Common myeloid progenitor, CD34-positive (primary cell): ENCODE measurements at regions not wholly inside any gene's neighbourhood (a gene's known extent, or its start where the extent isn't known, plus 50 kb on each side); places are given as distances from the start of the nearest gene placed in this dataset.

Experiments
- CTCF ChIA-PET: fragments of 350-600 bp; sonication (Branson Sonifier 250); formaldehyde crosslinking; loops from one replicate; lab custom pipeline; 2021; ENCODE audit warnings: antibody characterized with exemption; lab: Charles Lee
- POLR2A ChIA-PET: fragments of 350-600 bp; sonication (Branson Sonifier 250); formaldehyde crosslinking; loops from one replicate; lab custom pipeline; 2021; ENCODE audit warnings: antibody characterized with exemption; lab: Charles Lee
- DNase-seq, 3 donors: peaks; one replicate each; pipeline versions ENCODE4 v3.0.0 to v3.0.0-alpha.2; 2013
- H3K27ac ChIP-seq, 2 experiments: 1 replicate in 1 of 2; 2 replicates in 1 of 2; pipeline ENCODE4 v1.7.0; 2013; ENCODE audit warnings: inconsistent platforms in 2 of 2, low read length in 2 of 2, mild to moderate bottlenecking in 2 of 2, low read depth in 1 of 2, moderate library complexity in 1 of 2; ENCODE audit not compliant: severe bottlenecking in 2 of 2, insufficient read depth in 1 of 2, poor library complexity in 1 of 2
- H3K27me3 ChIP-seq, 5 experiments: replicated peaks in 2 of 5; 1 replicate in 3 of 5; 2 replicates in 2 of 5; pipeline versions ENCODE4 v1.6.1 to v1.7.0; 2013; ENCODE audit warnings: low read length in 4 of 5, mild to moderate bottlenecking in 2 of 5, moderate library complexity in 2 of 5, inconsistent platforms in 1 of 5; ENCODE audit not compliant: insufficient read depth in 5 of 5, control insufficient read depth in 4 of 5
- H3K36me3 ChIP-seq, 4 experiments: 1 replicate in 2 of 4; 2 replicates in 2 of 4; pipeline versions ENCODE4 v1.6.1 to v1.7.0; 2013; ENCODE audit warnings: low read length in 3 of 4, control low read depth in 1 of 4, mild to moderate bottlenecking in 1 of 4; ENCODE audit not compliant: control insufficient read depth in 4 of 4, insufficient read depth in 4 of 4
- H3K4me1 ChIP-seq, 4 experiments: 1 replicate in 3 of 4; 2 replicates in 1 of 4; pipeline versions ENCODE4 v1.6.1 to v1.7.1; 2013; ENCODE audit warnings: low read length in 3 of 4, mild to moderate bottlenecking in 3 of 4, control low read depth in 1 of 4, inconsistent platforms in 1 of 4, moderate library complexity in 1 of 4; ENCODE audit not compliant: control insufficient read depth in 4 of 4, insufficient read depth in 4 of 4; ENCODE audit errors: control extremely low read depth in 1 of 4
- H3K4me3 ChIP-seq, 7 experiments: 1 replicate in 4 of 7; 2 replicates in 3 of 7; pipeline versions ENCODE4 v1.5.1 to v1.7.0; 2013; ENCODE audit warnings: mild to moderate bottlenecking in 7 of 7, low read length in 6 of 7, moderate library complexity in 6 of 7, inconsistent platforms in 2 of 7, low read depth in 2 of 7, control low read depth in 1 of 7; ENCODE audit not compliant: insufficient read depth in 4 of 7, control insufficient read depth in 1 of 7; ENCODE audit errors: extremely low read depth in 1 of 7
- H3K9me3 ChIP-seq, 5 experiments: 1 replicate in 4 of 5; 2 replicates in 1 of 5; pipeline versions ENCODE4 v1.6.1 to v1.7.1; 2013; ENCODE audit warnings: low read length in 4 of 5, mild to moderate bottlenecking in 2 of 5, inconsistent platforms in 1 of 5, low read depth in 1 of 5, moderate library complexity in 1 of 5; ENCODE audit not compliant: control insufficient read depth in 4 of 5, insufficient read depth in 2 of 5; ENCODE audit errors: control extremely low read depth in 1 of 5
- WGBS: methylation state at CpG from one replicate; pipeline ENCODE4 v1.1.5; 2013; ENCODE audit not compliant: insufficient coverage; 5-methylcytosine and 5-hydroxymethylcytosine counted together

GRCh38 chrX:33989936-33990335 lies 142.2 kb downstream of the FAM47A start:
- no peaks in the 10 kb centered on the region for H3K36me3 ChIP-seq
- ChIA-PET POLR2A (no interaction called here), CTCF (no interaction called here)
- DNase-seq = no peak
- H3K27me3 ChIP-seq = no peaks in the 10 kb centered on the region
- no peak overlapping the region for H3K27ac ChIP-seq
- H3K4me1 ChIP-seq = no peaks in the 10 kb centered on the region
- H3K9me3 ChIP-seq = no peaks in the 10 kb centered on the region
- 33% methylated on average over 1 of the region's 4 CpGs for WGBS
- no peak overlapping the region for H3K4me3 ChIP-seq

GRCh38 chrX:33987458-33987857 lies 144.7 kb downstream of the FAM47A start:
- no peak overlapping the region for H3K27ac ChIP-seq
- no peaks in the 10 kb centered on the region for H3K4me1 ChIP-seq
- H3K36me3 ChIP-seq = no peaks in the 10 kb centered on the region
- no peak overlapping the region for H3K4me3 ChIP-seq
- no peak for DNase-seq
- H3K9me3 ChIP-seq = no peaks in the 10 kb centered on the region
- WGBS = 73% methylated on average over 4 of the region's 4 CpGs
- POLR2A ChIA-PET = no interaction called here
- CTCF ChIA-PET = no interaction called here
- H3K27me3 ChIP-seq = no peaks in the 10 kb centered on the region

DNA sequence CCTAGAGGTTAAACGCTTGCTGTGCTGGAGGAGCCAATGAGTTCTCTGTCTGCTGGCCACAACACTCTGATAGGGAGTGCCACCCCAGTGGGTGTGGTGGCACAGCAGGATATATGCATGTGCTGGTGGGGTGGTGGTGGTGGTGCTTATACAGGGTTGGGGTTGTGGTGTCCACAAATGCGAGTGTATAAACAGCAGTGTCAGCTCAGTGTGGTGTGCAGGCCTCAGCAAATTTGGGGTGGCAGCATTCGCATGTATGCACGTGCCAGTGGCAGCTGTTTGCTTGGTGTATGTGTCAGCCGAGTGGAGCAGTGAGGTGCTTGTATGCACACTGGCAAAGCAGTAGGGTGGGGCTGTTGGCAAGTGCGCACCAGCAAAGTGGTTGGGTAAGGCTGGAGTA lies 157.4 kb downstream of the FAM47A start:
- Histone ChIP-seq H3K36me3 (no peaks in the 10 kb centered on the region), H3K9me3 (no peaks in the 10 kb centered on the region), H3K4me1 (no peaks in the 10 kb centered on the region), H3K27ac (no peak overlapping the region), H3K27me3 (no peaks in the 10 kb centered on the region), H3K4me3 (no peak overlapping the region)
- WGBS = 88% methylated on average over 4 of the region's 6 CpGs
- ChIA-PET CTCF (no interaction called here), POLR2A (no interaction called here)
- DNase-seq = no peak

DNA sequence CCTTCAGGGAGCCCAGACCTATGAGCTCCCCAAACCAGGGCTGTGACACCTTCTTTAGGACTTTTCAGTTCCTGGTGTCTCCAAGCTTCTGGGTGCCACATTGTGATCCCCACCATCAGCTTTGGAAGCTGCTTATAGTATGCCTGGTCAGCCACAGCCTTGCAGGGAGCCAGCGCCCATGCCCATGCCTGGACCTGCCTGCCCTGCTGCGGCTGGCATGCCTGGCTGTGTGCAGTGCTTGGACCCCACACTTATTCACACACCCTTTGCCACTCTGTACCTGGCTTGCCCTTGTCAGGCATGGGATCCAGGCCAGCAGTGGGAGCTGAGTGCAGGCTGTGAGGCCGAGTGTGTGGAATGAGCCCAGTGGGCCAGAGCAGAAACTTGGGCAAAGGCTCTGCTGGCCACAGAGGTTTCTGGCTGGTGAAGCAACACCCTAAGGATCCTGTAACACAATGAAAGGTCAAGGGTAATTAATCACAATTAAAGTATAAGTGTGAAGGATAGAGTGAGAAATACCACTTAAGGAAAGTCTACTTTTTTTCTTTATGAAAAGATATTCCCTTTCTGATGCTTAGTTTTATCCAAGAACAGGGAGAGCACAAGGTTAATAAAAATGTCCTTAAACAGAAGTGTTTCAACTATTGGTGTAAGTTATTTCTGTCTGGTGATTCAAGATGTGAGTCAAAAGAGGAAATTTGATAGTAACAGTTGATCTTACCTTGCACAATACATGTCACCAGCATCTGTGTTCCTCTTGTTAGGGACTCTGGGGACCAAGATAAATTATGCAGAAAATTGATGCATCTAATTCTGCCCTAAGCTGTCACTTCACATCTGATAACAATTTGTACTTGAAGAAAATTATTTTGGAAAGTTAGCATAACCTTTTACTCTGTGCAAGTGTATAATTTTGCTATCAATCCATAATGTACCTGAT lies 161.8 kb downstream of the FAM47A start:
- POLR2A ChIA-PET = no interaction called here

GRCh38 chrX:33969105-33969504 lies 163.0 kb downstream of the FAM47A start:
- H3K4me1 ChIP-seq = no peaks in the 10 kb centered on the region
- 78% methylated on average over 1 of the region's 1 CpG for WGBS
- POLR2A ChIA-PET = no interaction called here
- DNase-seq = no peak
- CTCF ChIA-PET = no interaction called here
- H3K27me3 ChIP-seq = no peaks in the 10 kb centered on the region
- no peaks in the 10 kb centered on the region for H3K9me3 ChIP-seq
- H3K36me3 ChIP-seq = no peaks in the 10 kb centered on the region
- no peak overlapping the region for H3K4me3 ChIP-seq
- H3K27ac ChIP-seq = no peak overlapping the region

More for the DNA sequence above, 161.8 kb downstream of the FAM47A start:
- no peak for DNase-seq
- CTCF ChIA-PET = no interaction called here
- 100% methylated on average over 3 of the region's 3 CpGs for WGBS
- Histone ChIP-seq H3K4me1 (no peaks in the 10 kb centered on the region), H3K36me3 (no peaks in the 10 kb centered on the region), H3K27me3 (no peaks in the 10 kb centered on the region), H3K9me3 (no peaks in the 10 kb centered on the region), H3K27ac (no peak overlapping the region), H3K4me3 (no peak overlapping the region)

DNA sequence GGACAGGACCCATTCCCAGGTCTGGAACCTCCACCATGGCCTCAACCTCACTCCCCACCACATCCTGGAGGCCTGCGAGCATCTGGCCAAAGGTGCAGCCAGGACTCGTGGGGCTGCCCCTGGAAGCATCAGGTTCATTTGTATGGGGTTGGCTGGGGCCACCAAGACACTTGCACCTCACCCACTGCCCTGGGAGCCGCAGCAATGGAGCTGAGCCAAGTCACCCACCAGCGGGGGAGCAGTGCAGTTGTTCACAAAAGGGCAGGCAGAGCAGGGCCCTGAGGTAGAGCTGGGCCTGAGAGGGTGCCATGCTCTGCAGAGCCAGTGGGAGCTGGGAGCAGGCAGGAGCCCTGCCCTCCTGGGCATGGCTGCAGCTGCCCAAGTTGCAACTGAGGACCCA lies 163.5 kb downstream of the FAM47A start:
- Histone ChIP-seq H3K27me3 (no peaks in the 10 kb centered on the region), H3K9me3 (no peaks in the 10 kb centered on the region), H3K4me1 (no peaks in the 10 kb centered on the region), H3K4me3 (no peak overlapping the region), H3K36me3 (no peaks in the 10 kb centered on the region), H3K27ac (no peak overlapping the region)
- ChIA-PET POLR2A (no interaction called here), CTCF (no interaction called here)
- DNase-seq = no peak
- WGBS = 83% methylated on average over 2 of the region's 4 CpGs

DNA sequence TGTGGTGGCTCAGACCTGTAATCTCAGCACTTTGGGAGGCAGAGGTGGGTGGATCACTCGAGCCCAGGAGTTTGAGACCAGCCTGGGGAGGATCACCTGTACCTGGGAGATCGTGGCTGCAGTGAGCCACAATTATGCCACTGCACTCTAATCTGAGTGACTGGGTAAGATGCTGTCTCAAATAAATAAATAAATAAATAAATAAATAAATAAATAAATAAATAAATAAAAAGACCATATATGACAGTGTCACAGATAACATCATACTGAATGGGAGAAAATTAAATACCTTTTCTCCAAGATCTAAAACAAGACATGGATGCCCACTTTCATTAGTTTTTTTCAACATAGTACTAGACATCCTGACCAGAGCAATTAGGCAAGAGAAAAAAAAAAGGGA lies 182.8 kb downstream of the FAM47A start:
- Histone ChIP-seq H3K27ac (no peak overlapping the region), H3K4me1 (no peaks in the 10 kb centered on the region), H3K36me3 (no peaks in the 10 kb centered on the region), H3K4me3 (no peak overlapping the region), H3K9me3 (no peaks in the 10 kb centered on the region), H3K27me3 (no peaks in the 10 kb centered on the region)
- WGBS = 100% methylated on average over 1 of the region's 2 CpGs
- ChIA-PET CTCF (no interaction called here), POLR2A (no interaction called here)
- DNase-seq = no peak
